ENCODE measurements at regions not wholly inside any gene's neighbourhood (a gene's known extent, or its start where the extent isn't known, plus 50 kb on each side); places are given as distances from the start of the nearest gene placed in this dataset.

- TF ChIP-seq CTCF (IDR thresholded peaks at IDR 0.05; ENCODE audit: low read depth, low read length) (no peak), EZH2phosphoT487 (IDR thresholded peaks at IDR 0.05; ENCODE audit: low read depth) (no peak)
- no peak overlapping the region for H3K9ac ChIP-seq (ENCODE audit: low read length)
- H3K79me2 ChIP-seq (ENCODE audit: low read length), result no peaks in the 10 kb centered on the region
- H3K36me3 ChIP-seq (replicated peaks; ENCODE audit: low read depth, low read length), result no peaks in the 10 kb centered on the region
- no peaks in the 10 kb centered on the region for H4K20me1 ChIP-seq (ENCODE audit: insufficient read depth, low read length)
- H3K4me1 ChIP-seq (ENCODE audit: low read length), result no peaks in the 10 kb centered on the region
- no peak overlapping the region for H3K4me3 ChIP-seq (ENCODE audit: low read length)
- no peak overlapping the region for H3K27ac ChIP-seq (ENCODE audit: low read length)
- H3K4me2 ChIP-seq (ENCODE audit: low read length), result no peak overlapping the region
- no peaks in the 10 kb centered on the region for H3K9me3 ChIP-seq (ENCODE audit: insufficient read depth, low read length)
- H3K27me3 ChIP-seq (ENCODE audit: low read depth, low read length), result no peaks in the 10 kb centered on the region
- no peak overlapping the region for H2AFZ ChIP-seq (ENCODE audit: low read depth, low read length)
Observed at GRCh38 chr5:135150767-135151166, 116.7 kb upstream of the PITX1 start.

GRCh38 chr5:135149956-135150723, 116.1 kb upstream of the PITX1 start:
- Histone ChIP-seq H2AFZ (ENCODE audit: low read depth, low read length) (no peak overlapping the region), H3K4me1 (ENCODE audit: low read length) (no peaks in the 10 kb centered on the region), H3K27me3 (ENCODE audit: low read depth, low read length) (no peaks in the 10 kb centered on the region)

DNA sequence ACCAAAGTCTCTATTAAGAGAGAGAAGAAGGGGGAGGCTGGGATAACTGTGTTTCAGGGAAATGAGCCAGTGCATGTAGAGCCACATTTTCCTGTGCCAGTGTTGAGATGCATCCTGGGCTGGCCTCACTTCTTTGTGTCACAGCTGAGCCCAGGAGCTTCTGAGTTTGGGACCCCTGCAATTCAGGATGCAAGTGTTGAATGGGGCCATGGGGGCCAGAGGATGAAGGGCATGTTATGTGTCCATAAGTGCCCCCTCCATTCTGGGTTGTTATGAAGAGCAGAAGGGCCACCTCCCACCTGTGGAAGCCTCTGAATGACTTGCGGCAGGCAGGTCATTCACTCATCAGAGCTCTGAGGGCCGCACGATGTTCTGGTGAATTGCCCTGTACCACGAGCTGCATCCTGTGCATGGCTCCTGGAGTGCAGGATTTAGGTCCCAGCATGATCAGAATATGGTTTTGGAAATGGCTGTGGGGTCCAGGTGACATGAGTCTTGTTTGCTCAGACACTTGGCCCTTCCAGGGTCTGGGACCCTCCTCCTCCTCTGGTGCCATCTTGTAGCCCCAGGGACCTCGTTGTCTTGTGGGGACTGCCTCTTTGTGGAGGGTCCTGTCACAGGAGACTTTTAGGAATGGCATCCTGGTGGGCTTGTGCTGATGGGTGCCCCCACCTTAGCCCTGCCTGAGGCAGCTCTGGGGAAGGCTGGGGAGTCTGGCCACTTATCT, 115.4 kb upstream of the PITX1 start:
- H4K20me1 ChIP-seq (ENCODE audit: insufficient read depth, low read length), result no peaks in the 10 kb centered on the region
- H3K79me2 ChIP-seq (ENCODE audit: low read length), result no peaks in the 10 kb centered on the region
- no peak overlapping the region for H3K9ac ChIP-seq (ENCODE audit: low read length)
- no peak overlapping the region for H3K4me3 ChIP-seq (ENCODE audit: low read length)
- no peak overlapping the region for H3K27ac ChIP-seq (ENCODE audit: low read length)
- H2AFZ ChIP-seq (ENCODE audit: low read depth, low read length), result no peak overlapping the region
- no peak overlapping the region for H3K4me2 ChIP-seq (ENCODE audit: low read length)
- H3K36me3 ChIP-seq (replicated peaks; ENCODE audit: low read depth, low read length), result no peaks in the 10 kb centered on the region
- H3K27me3 ChIP-seq (ENCODE audit: low read depth, low read length), result no peaks in the 10 kb centered on the region
- no peaks in the 10 kb centered on the region for H3K4me1 ChIP-seq (ENCODE audit: low read length)
- no peak for TF ChIP-seq CTCF (IDR thresholded peaks at IDR 0.05; ENCODE audit: low read depth, low read length)
- no peak for TF ChIP-seq EZH2phosphoT487 (IDR thresholded peaks at IDR 0.05; ENCODE audit: low read depth)
- no peaks in the 10 kb centered on the region for H3K9me3 ChIP-seq (ENCODE audit: insufficient read depth, low read length)

More at GRCh38 chr5:135149956-135150723, 116.1 kb upstream of the PITX1 start:
- H3K4me3 ChIP-seq (ENCODE audit: low read length), result no peak overlapping the region
- H3K79me2 ChIP-seq (ENCODE audit: low read length), result no peaks in the 10 kb centered on the region
- H3K27ac ChIP-seq (ENCODE audit: low read length), result no peak overlapping the region
- no peaks in the 10 kb centered on the region for H3K36me3 ChIP-seq (replicated peaks; ENCODE audit: low read depth, low read length)
- H4K20me1 ChIP-seq (ENCODE audit: insufficient read depth, low read length), result no peaks in the 10 kb centered on the region
- no peak overlapping the region for H3K9ac ChIP-seq (ENCODE audit: low read length)
- no peaks in the 10 kb centered on the region for H3K9me3 ChIP-seq (ENCODE audit: insufficient read depth, low read length)
- TF ChIP-seq CTCF (IDR thresholded peaks at IDR 0.05; ENCODE audit: low read depth, low read length) (no peak), EZH2phosphoT487 (IDR thresholded peaks at IDR 0.05; ENCODE audit: low read depth) (no peak)
- no peak overlapping the region for H3K4me2 ChIP-seq (ENCODE audit: low read length)

DNA sequence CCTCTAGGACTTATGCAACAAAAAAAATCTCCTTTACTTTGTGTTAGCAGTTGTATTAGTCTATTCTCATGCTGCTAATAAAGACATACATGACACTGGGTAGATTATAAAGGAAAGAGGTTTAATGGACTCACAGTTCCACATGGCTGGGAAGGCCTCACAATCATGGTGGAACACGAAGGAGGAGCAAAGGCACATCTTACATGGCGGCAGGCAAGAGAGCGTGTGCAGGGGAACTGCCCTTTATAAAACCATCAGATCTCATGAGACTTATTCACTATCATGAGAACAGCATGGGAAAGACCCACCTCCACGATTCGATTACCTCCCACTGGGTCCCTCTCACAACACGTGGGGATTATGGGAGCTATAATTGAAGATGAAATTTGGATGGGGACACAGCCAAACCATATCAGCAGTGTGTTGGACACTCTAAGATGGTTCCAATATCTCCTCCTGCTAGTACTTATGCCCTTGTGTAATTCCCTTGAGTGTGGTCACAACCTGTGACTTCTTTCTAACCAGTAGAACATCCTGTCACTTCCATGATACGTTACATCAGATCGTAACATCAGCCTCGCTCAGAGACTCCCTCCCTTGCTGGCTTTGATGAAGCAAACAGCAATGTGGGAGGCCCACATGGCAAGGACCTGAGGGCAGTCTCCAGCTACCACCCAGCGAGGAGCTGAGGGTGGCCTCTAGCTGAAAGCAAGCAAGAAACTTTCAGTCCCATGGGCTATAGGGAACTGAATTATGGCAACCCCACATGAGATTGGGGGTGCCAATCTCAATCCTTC, 113.5 kb upstream of the PITX1 start:
- Histone ChIP-seq H3K79me2 (ENCODE audit: low read length) (no peaks in the 10 kb centered on the region), H3K4me3 (ENCODE audit: low read length) (no peak overlapping the region), H2AFZ (ENCODE audit: low read depth, low read length) (no peak overlapping the region), H4K20me1 (ENCODE audit: insufficient read depth, low read length) (no peaks in the 10 kb centered on the region), H3K9ac (ENCODE audit: low read length) (no peak overlapping the region), H3K4me2 (ENCODE audit: low read length) (no peak overlapping the region), H3K4me1 (ENCODE audit: low read length) (no peaks in the 10 kb centered on the region), H3K9me3 (ENCODE audit: insufficient read depth, low read length) (no peaks in the 10 kb centered on the region), H3K27me3 (ENCODE audit: low read depth, low read length) (no peaks in the 10 kb centered on the region), H3K36me3 (replicated peaks; ENCODE audit: low read depth, low read length) (no peaks in the 10 kb centered on the region), H3K27ac (ENCODE audit: low read length) (no peak overlapping the region)
- TF ChIP-seq EZH2phosphoT487 (IDR thresholded peaks at IDR 0.05; ENCODE audit: low read depth), result no peak

Measured in OCI-LY3 (cell line).